ENCODE measurements at regions not wholly inside any gene's neighbourhood (a gene's known extent, or its start where the extent isn't known, plus 50 kb on each side); places are given as distances from the start of the nearest gene placed in this dataset.

DNA sequence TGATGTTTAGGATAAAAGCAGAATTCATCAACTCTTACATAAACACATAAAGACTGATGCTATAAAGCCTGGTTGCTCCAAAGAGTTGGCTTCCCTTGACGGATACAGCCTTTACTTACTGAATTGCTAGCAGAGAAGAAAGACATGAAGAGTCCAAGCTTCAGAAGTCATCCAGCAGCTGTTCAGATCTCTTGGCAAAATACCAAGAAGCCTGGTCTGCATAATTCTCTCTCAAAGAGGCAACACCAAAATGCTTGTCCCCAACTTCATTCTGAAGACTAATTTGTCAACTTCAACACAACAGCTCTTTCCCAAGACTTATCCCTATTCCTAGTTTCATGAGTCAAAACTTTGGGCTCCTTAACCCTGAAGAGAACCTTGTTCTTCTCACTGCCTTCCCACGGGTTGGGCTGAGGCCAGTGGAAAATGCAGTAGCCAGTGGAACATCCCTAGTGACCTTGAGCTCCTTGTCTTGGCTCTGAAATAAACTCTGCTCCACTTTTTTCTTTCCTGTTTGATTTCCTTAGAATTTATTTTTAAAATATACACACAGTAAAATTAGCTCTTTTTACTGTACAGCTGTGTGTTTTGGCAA is 119.2 kb upstream of the THBS1 start:
- H2AFZ ChIP-seq (ENCODE audit: low read depth): no peak overlapping the region
- TF ChIP-seq FOSL2 (IDR thresholded peaks at IDR 0.05; ENCODE audit: borderline replicate concordance, low read depth) (no peak), TEAD4 (IDR thresholded peaks at IDR 0.05; ENCODE audit: borderline replicate concordance, insufficient read depth) (no peak), FOXJ3 (CRISPR knock-in tag; IDR thresholded peaks at IDR 0.05) (no peak), NRF1 (IDR thresholded peaks at IDR 0.05; ENCODE audit: low read depth, low read length) (no peak), NFIC (IDR thresholded peaks at IDR 0.05; ENCODE audit: borderline replicate concordance) (no peak), EP300 (IDR thresholded peaks at IDR 0.05; ENCODE audit: borderline replicate concordance in 1 of 2, low read depth in 1 of 2, low read length in 1 of 2) (no peak), RCOR1 (IDR thresholded peaks at IDR 0.05; ENCODE audit: low read length) (no peak), RXRA (IDR thresholded peaks at IDR 0.05; ENCODE audit: borderline replicate concordance, low read depth) (no peak), MXI1 (IDR thresholded peaks at IDR 0.05; ENCODE audit: low read depth, low read length) (no peak), RFX5 (IDR thresholded peaks at IDR 0.05; ENCODE audit: low read length) (no peak), SMC3 (IDR thresholded peaks at IDR 0.05; ENCODE audit: low read depth, low read length) (no peak), FOXM1 (IDR thresholded peaks at IDR 0.05; ENCODE audit: low read depth) (no peak), GATA2 (CRISPR knock-in tag; IDR thresholded peaks at IDR 0.05) (no peak), GABPA (IDR thresholded peaks at IDR 0.05; ENCODE audit: low read depth) (no peak)
- TF ChIP-seq, protein P1, sequence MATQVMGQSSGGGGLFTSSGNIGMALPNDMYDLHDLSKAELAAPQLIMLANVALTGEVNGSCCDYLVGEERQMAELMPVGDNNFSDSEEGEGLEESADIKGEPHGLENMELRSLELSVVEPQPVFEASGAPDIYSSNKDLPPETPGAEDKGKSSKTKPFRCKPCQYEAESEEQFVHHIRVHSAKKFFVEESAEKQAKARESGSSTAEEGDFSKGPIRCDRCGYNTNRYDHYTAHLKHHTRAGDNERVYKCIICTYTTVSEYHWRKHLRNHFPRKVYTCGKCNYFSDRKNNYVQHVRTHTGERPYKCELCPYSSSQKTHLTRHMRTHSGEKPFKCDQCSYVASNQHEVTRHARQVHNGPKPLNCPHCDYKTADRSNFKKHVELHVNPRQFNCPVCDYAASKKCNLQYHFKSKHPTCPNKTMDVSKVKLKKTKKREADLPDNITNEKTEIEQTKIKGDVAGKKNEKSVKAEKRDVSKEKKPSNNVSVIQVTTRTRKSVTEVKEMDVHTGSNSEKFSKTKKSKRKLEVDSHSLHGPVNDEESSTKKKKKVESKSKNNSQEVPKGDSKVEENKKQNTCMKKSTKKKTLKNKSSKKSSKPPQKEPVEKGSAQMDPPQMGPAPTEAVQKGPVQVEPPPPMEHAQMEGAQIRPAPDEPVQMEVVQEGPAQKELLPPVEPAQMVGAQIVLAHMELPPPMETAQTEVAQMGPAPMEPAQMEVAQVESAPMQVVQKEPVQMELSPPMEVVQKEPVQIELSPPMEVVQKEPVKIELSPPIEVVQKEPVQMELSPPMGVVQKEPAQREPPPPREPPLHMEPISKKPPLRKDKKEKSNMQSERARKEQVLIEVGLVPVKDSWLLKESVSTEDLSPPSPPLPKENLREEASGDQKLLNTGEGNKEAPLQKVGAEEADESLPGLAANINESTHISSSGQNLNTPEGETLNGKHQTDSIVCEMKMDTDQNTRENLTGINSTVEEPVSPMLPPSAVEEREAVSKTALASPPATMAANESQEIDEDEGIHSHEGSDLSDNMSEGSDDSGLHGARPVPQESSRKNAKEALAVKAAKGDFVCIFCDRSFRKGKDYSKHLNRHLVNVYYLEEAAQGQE (IDR thresholded peaks at IDR 0.05; ENCODE audit: low read depth, low read length): no peak
- TF ChIP-seq, protein P2, sequence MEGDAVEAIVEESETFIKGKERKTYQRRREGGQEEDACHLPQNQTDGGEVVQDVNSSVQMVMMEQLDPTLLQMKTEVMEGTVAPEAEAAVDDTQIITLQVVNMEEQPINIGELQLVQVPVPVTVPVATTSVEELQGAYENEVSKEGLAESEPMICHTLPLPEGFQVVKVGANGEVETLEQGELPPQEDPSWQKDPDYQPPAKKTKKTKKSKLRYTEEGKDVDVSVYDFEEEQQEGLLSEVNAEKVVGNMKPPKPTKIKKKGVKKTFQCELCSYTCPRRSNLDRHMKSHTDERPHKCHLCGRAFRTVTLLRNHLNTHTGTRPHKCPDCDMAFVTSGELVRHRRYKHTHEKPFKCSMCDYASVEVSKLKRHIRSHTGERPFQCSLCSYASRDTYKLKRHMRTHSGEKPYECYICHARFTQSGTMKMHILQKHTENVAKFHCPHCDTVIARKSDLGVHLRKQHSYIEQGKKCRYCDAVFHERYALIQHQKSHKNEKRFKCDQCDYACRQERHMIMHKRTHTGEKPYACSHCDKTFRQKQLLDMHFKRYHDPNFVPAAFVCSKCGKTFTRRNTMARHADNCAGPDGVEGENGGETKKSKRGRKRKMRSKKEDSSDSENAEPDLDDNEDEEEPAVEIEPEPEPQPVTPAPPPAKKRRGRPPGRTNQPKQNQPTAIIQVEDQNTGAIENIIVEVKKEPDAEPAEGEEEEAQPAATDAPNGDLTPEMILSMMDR (IDR thresholded peaks at IDR 0.05): no peak
- TF ChIP-seq, protein P3, sequence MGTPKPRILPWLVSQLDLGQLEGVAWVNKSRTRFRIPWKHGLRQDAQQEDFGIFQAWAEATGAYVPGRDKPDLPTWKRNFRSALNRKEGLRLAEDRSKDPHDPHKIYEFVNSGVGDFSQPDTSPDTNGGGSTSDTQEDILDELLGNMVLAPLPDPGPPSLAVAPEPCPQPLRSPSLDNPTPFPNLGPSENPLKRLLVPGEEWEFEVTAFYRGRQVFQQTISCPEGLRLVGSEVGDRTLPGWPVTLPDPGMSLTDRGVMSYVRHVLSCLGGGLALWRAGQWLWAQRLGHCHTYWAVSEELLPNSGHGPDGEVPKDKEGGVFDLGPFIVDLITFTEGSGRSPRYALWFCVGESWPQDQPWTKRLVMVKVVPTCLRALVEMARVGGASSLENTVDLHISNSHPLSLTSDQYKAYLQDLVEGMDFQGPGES (IDR thresholded peaks at IDR 0.05; ENCODE audit: low read depth, low read length): no peak
- TF ChIP-seq, protein P4, sequence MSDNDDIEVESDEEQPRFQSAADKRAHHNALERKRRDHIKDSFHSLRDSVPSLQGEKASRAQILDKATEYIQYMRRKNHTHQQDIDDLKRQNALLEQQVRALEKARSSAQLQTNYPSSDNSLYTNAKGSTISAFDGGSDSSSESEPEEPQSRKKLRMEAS (IDR thresholded peaks at IDR 0.05; ENCODE audit: low read depth): no peak
- TF ChIP-seq, protein P5, sequence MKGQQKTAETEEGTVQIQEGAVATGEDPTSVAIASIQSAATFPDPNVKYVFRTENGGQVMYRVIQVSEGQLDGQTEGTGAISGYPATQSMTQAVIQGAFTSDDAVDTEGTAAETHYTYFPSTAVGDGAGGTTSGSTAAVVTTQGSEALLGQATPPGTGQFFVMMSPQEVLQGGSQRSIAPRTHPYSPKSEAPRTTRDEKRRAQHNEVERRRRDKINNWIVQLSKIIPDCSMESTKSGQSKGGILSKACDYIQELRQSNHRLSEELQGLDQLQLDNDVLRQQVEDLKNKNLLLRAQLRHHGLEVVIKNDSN (IDR thresholded peaks at IDR 0.05; ENCODE audit: borderline replicate concordance, low read depth): no peak
- H3K4me1 ChIP-seq (ENCODE audit: control insufficient read depth in 1 of 2, insufficient read depth in 2 of 2, low read depth in 1 of 2, low read length in 1 of 2): no peaks in the 10 kb centered on the region
- H3K4me3 ChIP-seq (ENCODE audit: low read depth in 2 of 2, low read length in 1 of 2): no peak overlapping the region
- H4K20me1 ChIP-seq (ENCODE audit: insufficient read depth): no peaks in the 10 kb centered on the region
- H3F3A ChIP-seq (replicated peaks; ENCODE audit: insufficient read depth): peaks cover 8% of the 10 kb centered on the region
- no peaks in the 10 kb centered on the region for H3K79me2 ChIP-seq (ENCODE audit: insufficient read depth)
- H3K9me2 ChIP-seq: no peaks in the 10 kb centered on the region
- H3K36me3 ChIP-seq (replicated peaks in 1 of 2; ENCODE audit: control insufficient read depth in 1 of 2, insufficient read depth in 2 of 2, low read length in 1 of 2): no peaks in the 10 kb centered on the region
- no peaks in the 10 kb centered on the region for H3K9me3 ChIP-seq
- no peak overlapping the region for H3K4me2 ChIP-seq
- H3K27me3 ChIP-seq (ENCODE audit: insufficient read depth): no peaks in the 10 kb centered on the region
- WGBS (ENCODE audit: low lambda C conversion rate): 73% methylated on average over 2 of the region's 2 CpGs
- no peak overlapping the region for H3K9ac ChIP-seq
- H3K27ac ChIP-seq (ENCODE audit: low read depth in 2 of 2, low read length in 1 of 2): no peak overlapping the region
- DNase-seq: no peak
- ChIA-PET POLR2A (no interaction called here), CTCF (interaction anchor here (0.8 to 1.5 kb wide), 3 partner anchors 23 to 295 kb away, joined by 3 to 4 read pairs (median 3); no protein-coding TSS in a partner anchor)

Measured in SK-N-SH (cell line).